B cell (primary cell): ENCODE measurements at regions not wholly inside any gene's neighbourhood (a gene's known extent, or its start where the extent isn't known, plus 50 kb on each side); places are given as distances from the start of the nearest gene placed in this dataset.

Experiments used
- CTCF ChIP-seq: fragments of 200-600 bp; IDR thresholded peaks from one replicate; pipeline ENCODE4 v1.8.0; 2022; ENCODE audit warnings: antibody characterized with exemption, mild to moderate bottlenecking
- EZH2 ChIP-seq: IDR thresholded peaks from 2 replicates; pipeline ENCODE4 v1.6.1; 2012; ENCODE audit warnings: borderline replicate concordance, low read depth, mild to moderate bottlenecking, moderate library complexity, low read length; ENCODE audit not compliant: insufficient read depth, poor library complexity, severe bottlenecking

- no peak for TF ChIP-seq CTCF
- TF ChIP-seq EZH2: no peak
Measured at GRCh38 chr18:56185126-56185525, 453.3 kb downstream of the TXNL1 start.
